ENCODE measurements at regions not wholly inside any gene's neighbourhood (a gene's known extent, or its start where the extent isn't known, plus 50 kb on each side); places are given as distances from the start of the nearest gene placed in this dataset.

DNA sequence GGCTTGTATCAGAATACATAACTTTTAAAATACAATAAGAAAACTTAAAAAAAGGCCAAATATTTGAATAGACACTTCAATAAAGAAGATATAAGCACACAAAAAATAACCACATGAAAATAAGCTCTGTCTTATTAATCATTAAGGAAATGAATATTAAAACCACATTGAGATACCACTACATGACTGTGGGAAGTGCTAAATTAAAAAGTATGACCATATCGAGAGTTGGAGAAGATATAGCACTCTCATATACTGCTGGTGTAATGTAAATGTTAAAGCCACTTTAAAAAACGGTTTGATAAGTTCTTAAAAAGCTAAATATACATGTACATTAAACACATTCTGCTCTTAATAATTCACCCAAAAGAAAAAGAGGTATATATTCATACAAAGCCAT is 104.6 kb upstream of the TRIB2 start:
- TF ChIP-seq, protein P1, sequence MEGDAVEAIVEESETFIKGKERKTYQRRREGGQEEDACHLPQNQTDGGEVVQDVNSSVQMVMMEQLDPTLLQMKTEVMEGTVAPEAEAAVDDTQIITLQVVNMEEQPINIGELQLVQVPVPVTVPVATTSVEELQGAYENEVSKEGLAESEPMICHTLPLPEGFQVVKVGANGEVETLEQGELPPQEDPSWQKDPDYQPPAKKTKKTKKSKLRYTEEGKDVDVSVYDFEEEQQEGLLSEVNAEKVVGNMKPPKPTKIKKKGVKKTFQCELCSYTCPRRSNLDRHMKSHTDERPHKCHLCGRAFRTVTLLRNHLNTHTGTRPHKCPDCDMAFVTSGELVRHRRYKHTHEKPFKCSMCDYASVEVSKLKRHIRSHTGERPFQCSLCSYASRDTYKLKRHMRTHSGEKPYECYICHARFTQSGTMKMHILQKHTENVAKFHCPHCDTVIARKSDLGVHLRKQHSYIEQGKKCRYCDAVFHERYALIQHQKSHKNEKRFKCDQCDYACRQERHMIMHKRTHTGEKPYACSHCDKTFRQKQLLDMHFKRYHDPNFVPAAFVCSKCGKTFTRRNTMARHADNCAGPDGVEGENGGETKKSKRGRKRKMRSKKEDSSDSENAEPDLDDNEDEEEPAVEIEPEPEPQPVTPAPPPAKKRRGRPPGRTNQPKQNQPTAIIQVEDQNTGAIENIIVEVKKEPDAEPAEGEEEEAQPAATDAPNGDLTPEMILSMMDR (IDR thresholded peaks at IDR 0.05): no peak
- TF ChIP-seq POLR2A (IDR thresholded peaks at IDR 0.05): no peak

Data from Peyer's patch (tissue), 4 donors.